ENCODE measurements at regions not wholly inside any gene's neighbourhood (a gene's known extent, or its start where the extent isn't known, plus 50 kb on each side); places are given as distances from the start of the nearest gene placed in this dataset.

GRCh38 chr10:4041635-4042034, 256.6 kb upstream of the KLF6 start:
- no peak for DNase-seq

- no peak for DNase-seq
These were observed 253.0 kb upstream of the KLF6 start for GRCh38 chr10:4038000-4038399.

GRCh38 chr10:4035599-4035945, 250.6 kb upstream of the KLF6 start:
- no peak for DNase-seq

- no peak for DNase-seq
These were observed 250.0 kb upstream of the KLF6 start for GRCh38 chr10:4034907-4035598.

- no peak for DNase-seq
These were observed 248.4 kb upstream of the KLF6 start for GRCh38 chr10:4033341-4033896.

GRCh38 chr10:4029866-4030265, 244.9 kb upstream of the KLF6 start:
- no peak for DNase-seq

GRCh38 chr10:4028854-4029583, 244.0 kb upstream of the KLF6 start:
- DNase-seq = no peak

- DNase-seq = no peak
These were observed 243.0 kb upstream of the KLF6 start for GRCh38 chr10:4028027-4028471.

- DNase-seq = no peak
These were observed 240.3 kb upstream of the KLF6 start for GRCh38 chr10:4025339-4025738.

GRCh38 chr10:4024516-4025245, 239.7 kb upstream of the KLF6 start:
- DNase-seq = no peak

GRCh38 chr10:4024027-4024426, 239.0 kb upstream of the KLF6 start:
- no peak for DNase-seq

- no peak for DNase-seq
These were observed 237.5 kb upstream of the KLF6 start for GRCh38 chr10:4022473-4022872.

- no peak for DNase-seq
These were observed 235.6 kb upstream of the KLF6 start for GRCh38 chr10:4020631-4021030.

- DNase-seq = no peak
These were observed 233.1 kb upstream of the KLF6 start for GRCh38 chr10:4018054-4018511.

- DNase-seq = no peak
These were observed 232.3 kb upstream of the KLF6 start for GRCh38 chr10:4017336-4017735.

- DNase-seq = no peak
These were observed 231.3 kb upstream of the KLF6 start for GRCh38 chr10:4016214-4016740.

GRCh38 chr10:4013651-4014121, 228.7 kb upstream of the KLF6 start:
- DNase-seq = no peak

- no peak for DNase-seq
These were observed 227.8 kb upstream of the KLF6 start for GRCh38 chr10:4012848-4013247.

- no peak for DNase-seq
These were observed 226.3 kb upstream of the KLF6 start for GRCh38 chr10:4011136-4011812.

- DNase-seq = no peak
These were observed 223.8 kb upstream of the KLF6 start for GRCh38 chr10:4008676-4009382.

GRCh38 chr10:4007771-4008170, 222.8 kb upstream of the KLF6 start:
- no peak for DNase-seq

GRCh38 chr10:4006858-4007257, 221.8 kb upstream of the KLF6 start:
- DNase-seq = no peak

All from COR-L47 (cell line).